DND-41 (cell line): ENCODE measurements at regions not wholly inside any gene's neighbourhood (a gene's known extent, or its start where the extent isn't known, plus 50 kb on each side); places are given as distances from the start of the nearest gene placed in this dataset.

Experiments
- CTCF ChIP-seq: IDR thresholded peaks from 2 replicates; pipeline ENCODE4 v1.5.1; 2012; ENCODE audit warnings: borderline replicate concordance, low read length, moderate library complexity, mild to moderate bottlenecking; ENCODE audit not compliant: poor library complexity, severe bottlenecking; ENCODE audit errors: extremely low read depth
- EZH2 ChIP-seq: IDR thresholded peaks from 3 replicates; pipeline ENCODE4 v1.6.1; 2012; ENCODE audit warnings: borderline replicate concordance, low read depth, mild to moderate bottlenecking, moderate library complexity, low read length, inconsistent platforms; ENCODE audit not compliant: severe bottlenecking

- TF ChIP-seq EZH2 (no peak), CTCF (no peak)
These were observed 80.5 kb downstream of the MID1IP1 start for GRCh38 chrX:38881727-38882126.
